ENCODE measurements at regions not wholly inside any gene's neighbourhood (a gene's known extent, or its start where the extent isn't known, plus 50 kb on each side); places are given as distances from the start of the nearest gene placed in this dataset.

DNA sequence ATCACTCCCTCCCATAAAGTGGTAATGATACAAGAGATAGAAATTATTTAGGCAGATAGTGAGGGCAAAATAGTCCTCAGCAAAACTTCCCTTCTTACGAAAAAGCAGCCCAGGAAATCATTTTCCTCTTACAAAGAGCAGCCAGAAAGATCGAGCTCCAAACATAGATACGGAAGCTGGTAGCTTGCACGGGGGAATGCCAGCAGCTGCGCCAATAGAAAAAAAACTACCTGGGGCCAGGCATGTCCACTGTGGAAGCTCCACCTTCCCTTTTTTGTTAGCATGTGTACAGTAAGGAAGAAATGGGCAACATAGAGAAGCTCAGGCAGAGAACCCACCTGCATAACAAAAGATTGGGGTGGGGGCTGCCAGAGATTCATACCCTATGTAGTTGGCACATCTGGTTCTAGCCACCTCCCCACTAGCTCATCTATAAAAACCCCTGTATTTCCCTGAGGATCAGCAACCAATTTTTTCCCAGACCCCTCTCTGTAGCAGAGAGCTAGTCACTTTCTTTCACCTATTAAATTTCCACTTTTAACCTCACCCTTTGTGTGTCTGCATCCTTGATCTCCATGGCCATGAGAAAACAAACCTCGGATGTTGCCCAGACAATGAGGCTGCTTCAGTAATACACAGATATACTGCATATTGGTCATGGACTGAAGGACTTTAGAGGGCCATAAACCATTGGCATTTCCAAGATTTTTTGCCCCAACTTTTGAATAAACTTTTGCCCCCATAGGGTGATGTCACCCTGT lies 52.1 kb downstream of the SOD2 start:
- Mint-ChIP-seq H3K4me1 (no peaks in the 10 kb centered on the region), H3K27me3 (peaks cover 3% of the 10 kb centered on the region), H3K9me3 (ENCODE audit: insufficient read depth) (peaks cover 6% of the 10 kb centered on the region), H3K27ac (no peak overlapping the region), H3K4me3 (no peak overlapping the region)
- Histone ChIP-seq H3K27me3 (replicated peaks in 1 of 4; ENCODE audit: control extremely low read depth in 1 of 4, control insufficient read depth in 3 of 4, insufficient read depth in 4 of 4, low read length in 3 of 4) (no peaks in the 10 kb centered on the region), H4K20me1 (ENCODE audit: control insufficient read depth, insufficient read depth, low read length, poor library complexity, severe bottlenecking) (no peaks in the 10 kb centered on the region), H3K27ac (ENCODE audit: low read length in 2 of 2) (no peak overlapping the region), H3K9ac (ENCODE audit: low read length) (no peak overlapping the region), H3K4me2 (replicated peaks; ENCODE audit: low read depth, low read length, poor library complexity, severe bottlenecking) (no peak overlapping the region), H3K4me3 (ENCODE audit: control extremely low read depth in 1 of 5, extremely low read depth in 1 of 5, insufficient read depth in 1 of 5, low read depth in 2 of 5, low read length in 4 of 5) (no peak overlapping the region), H3K36me3 (replicated peaks in 1 of 2; ENCODE audit: control extremely low read depth in 1 of 2, control insufficient read depth in 1 of 2, extremely low read depth in 1 of 2, insufficient read depth in 2 of 2, low read length in 1 of 2) (no peaks in the 10 kb centered on the region), H3K79me2 (ENCODE audit: control insufficient read depth, insufficient read depth, low read length) (no peaks in the 10 kb centered on the region), H3K9me3 (ENCODE audit: control extremely low read depth in 1 of 3, control insufficient read depth in 2 of 3, insufficient read depth in 1 of 3, low read length in 2 of 3) (peaks cover 0 to 20% (median 2%) of the 10 kb centered on the region in 3 donors), H3K4me1 (ENCODE audit: control insufficient read depth in 2 of 2, insufficient read depth in 2 of 2, low read length in 2 of 2) (no peaks in the 10 kb centered on the region), H2AFZ (ENCODE audit: insufficient read depth, low read depth, low read length, poor library complexity, severe bottlenecking) (no peak overlapping the region)
- no peak for DNase-seq
- no peak for TF ChIP-seq EZH2 (IDR thresholded peaks at IDR 0.05; ENCODE audit: borderline replicate concordance, insufficient read depth, low read depth, low read length, poor library complexity, severe bottlenecking)
- no peak for TF ChIP-seq CTCF (IDR thresholded peaks at IDR 0.05)
- ChIA-PET CTCF (interaction anchor here (1.4 kb wide), 1 partner anchor 14 kb away, joined by 3 read pairs; no protein-coding TSS in a partner anchor), POLR2A (no interaction called here)
- 100% methylated on average over 4 of the region's 6 CpGs for WGBS (ENCODE audit: insufficient coverage)
- ATAC-seq (ENCODE audit: low read depth): no peak
- intact Hi-C loops (cut with micrococcal nuclease): no loop called here

GRCh38 chr6:159640322-159640721 lies 52.7 kb downstream of the SOD2 start:
- Histone ChIP-seq H3K36me3 (replicated peaks in 1 of 2; ENCODE audit: control extremely low read depth in 1 of 2, control insufficient read depth in 1 of 2, extremely low read depth in 1 of 2, insufficient read depth in 2 of 2, low read length in 1 of 2) (no peaks in the 10 kb centered on the region), H3K9ac (ENCODE audit: low read length) (no peak overlapping the region), H4K20me1 (ENCODE audit: control insufficient read depth, insufficient read depth, low read length, poor library complexity, severe bottlenecking) (no peaks in the 10 kb centered on the region), H3K27me3 (replicated peaks in 1 of 4; ENCODE audit: control extremely low read depth in 1 of 4, control insufficient read depth in 3 of 4, insufficient read depth in 4 of 4, low read length in 3 of 4) (no peaks in the 10 kb centered on the region), H3K4me3 (ENCODE audit: control extremely low read depth in 1 of 5, extremely low read depth in 1 of 5, insufficient read depth in 1 of 5, low read depth in 2 of 5, low read length in 4 of 5) (no peak overlapping the region), H3K9me3 (ENCODE audit: control extremely low read depth in 1 of 3, control insufficient read depth in 2 of 3, insufficient read depth in 1 of 3, low read length in 2 of 3) (peaks cover 0 to 20% (median 2%) of the 10 kb centered on the region in 3 donors), H3K27ac (ENCODE audit: low read length in 2 of 2) (no peak overlapping the region), H3K4me1 (ENCODE audit: control insufficient read depth in 2 of 2, insufficient read depth in 2 of 2, low read length in 2 of 2) (no peaks in the 10 kb centered on the region), H2AFZ (ENCODE audit: insufficient read depth, low read depth, low read length, poor library complexity, severe bottlenecking) (no peak overlapping the region), H3K79me2 (ENCODE audit: control insufficient read depth, insufficient read depth, low read length) (no peaks in the 10 kb centered on the region), H3K4me2 (replicated peaks; ENCODE audit: low read depth, low read length, poor library complexity, severe bottlenecking) (no peak overlapping the region)
- H3K4me1 Mint-ChIP-seq: no peaks in the 10 kb centered on the region
- DNase-seq (no peak), ATAC-seq (ENCODE audit: low read depth) (no peak)
- peaks cover 6% of the 10 kb centered on the region for H3K9me3 Mint-ChIP-seq (ENCODE audit: insufficient read depth)
- intact Hi-C loops (cut with micrococcal nuclease): no loop called here
- POLR2A ChIA-PET: no interaction called here
- TF ChIP-seq EZH2 (IDR thresholded peaks at IDR 0.05; ENCODE audit: borderline replicate concordance, insufficient read depth, low read depth, low read length, poor library complexity, severe bottlenecking): no peak
- TF ChIP-seq CTCF (IDR thresholded peaks at IDR 0.05): no peak
- no peak overlapping the region for H3K4me3 Mint-ChIP-seq
- WGBS (ENCODE audit: insufficient coverage): 84% methylated on average over 2 of the region's 2 CpGs
- CTCF ChIA-PET: no interaction called here
- H3K27me3 Mint-ChIP-seq: peaks cover 3% of the 10 kb centered on the region
- H3K27ac Mint-ChIP-seq: no peak overlapping the region

All from B cell (primary cell).